Caco-2 (cell line): ENCODE measurements at regions not wholly inside any gene's neighbourhood (a gene's known extent, or its start where the extent isn't known, plus 50 kb on each side); places are given as distances from the start of the nearest gene placed in this dataset.

Experiments
- BruUV-seq: library from RNA; stranded (reverse); fragments of 400-500 nt; replicated peaks from 2 replicates; lab custom pipeline; 2021; lab: Mats Ljungman, UMichigan
- CTCF ChIA-PET: fragments of 300-600 bp; sonication (Branson Sonifier 250); formaldehyde crosslinking; loops from one replicate; lab custom pipeline; 2022; ENCODE audit warnings: antibody characterized with exemption; lab: Charles Lee
- POLR2A ChIA-PET: fragments of 300-600 bp; sonication (Branson Sonifier 250); formaldehyde crosslinking; loops from one replicate; lab custom pipeline; 2022; ENCODE audit warnings: antibody characterized with exemption; lab: Charles Lee
- DNase-seq, 2 experiments: peaks; one replicate each; pipeline versions ENCODE4 v3.0.0 to v3.0.0-alpha.2; 2020 to 2022
- H3K27me3 ChIP-seq: replicated peaks from 2 replicates; pipeline ENCODE4 v1.6.0; 2011; ENCODE audit warnings: low read length; ENCODE audit not compliant: control insufficient read depth, insufficient read depth
- H3K36me3 ChIP-seq: 2 replicates; pipeline ENCODE4 v1.5.1; 2011; ENCODE audit warnings: low read length; ENCODE audit not compliant: control insufficient read depth, insufficient read depth
- H3K4me1 ChIP-seq: fragments of 250-450 bp; sonication (Bioruptor Pico); 2 replicates; pipeline ENCODE4 v1.5.1; 2020; ENCODE audit warnings: mild to moderate bottlenecking
- H3K4me3 ChIP-seq: 2 replicates; pipeline ENCODE4 v1.5.1; 2011; ENCODE audit warnings: low read depth, mild to moderate bottlenecking, control low read depth, low read length
- H3K9me3 ChIP-seq: fragments of 250-450 bp; sonication (Bioruptor Pico); 2 replicates; pipeline ENCODE4 v1.5.1; 2020; ENCODE audit warnings: mild to moderate bottlenecking, moderate library complexity
- H3K27ac Mint-ChIP-seq: one replicate; pipeline ENCODE4 v1.8.0; 2022; ENCODE audit warnings: mixed read lengths; ENCODE audit not compliant: unreplicated experiment
- H3K27me3 Mint-ChIP-seq: one replicate; pipeline ENCODE4 v1.8.0; 2022; ENCODE audit warnings: mixed read lengths; ENCODE audit not compliant: insufficient read depth, unreplicated experiment
- H3K36me3 Mint-ChIP-seq: one replicate; pipeline ENCODE4 v1.8.0; 2022; ENCODE audit warnings: mild to moderate bottlenecking, mixed read lengths; ENCODE audit not compliant: insufficient read depth, unreplicated experiment
- H3K4me1 Mint-ChIP-seq: one replicate; pipeline ENCODE4 v1.8.0; 2022; ENCODE audit warnings: low read depth, mixed read lengths; ENCODE audit not compliant: unreplicated experiment
- H3K4me3 Mint-ChIP-seq: one replicate; pipeline ENCODE4 v1.8.0; 2022; ENCODE audit warnings: mild to moderate bottlenecking, moderate library complexity, mixed read lengths; ENCODE audit not compliant: unreplicated experiment
- H3K9me3 Mint-ChIP-seq: one replicate; pipeline ENCODE4 v1.8.0; 2022; ENCODE audit warnings: mixed read lengths; ENCODE audit not compliant: unreplicated experiment
- intact Hi-C: fragments of 100-400 bp; cut with micrococcal nuclease; formaldehyde crosslinking; loops from one replicate; pipeline ENCODE4 v1.10.0; 2022; ENCODE audit not compliant: unreplicated experiment
- TF ChIP-seq, protein P1 (sequence below), 2 experiments: fragments of 200-600 bp in 1 of 2; IDR thresholded peaks; 1 replicate in 1 of 2; 2 replicates in 1 of 2; pipeline versions ENCODE4 v1.5.1 to v1.8.0; 2011 to 2022; ENCODE audit warnings: antibody characterized with exemption in 1 of 2, control low read depth in 1 of 2, inconsistent platforms in 1 of 2, low read depth in 1 of 2, low read length in 1 of 2, mild to moderate bottlenecking in 1 of 2, moderate library complexity in 1 of 2; ENCODE audit not compliant: insufficient read depth in 1 of 2, severe bottlenecking in 1 of 2, unreplicated experiment in 1 of 2

DNA sequence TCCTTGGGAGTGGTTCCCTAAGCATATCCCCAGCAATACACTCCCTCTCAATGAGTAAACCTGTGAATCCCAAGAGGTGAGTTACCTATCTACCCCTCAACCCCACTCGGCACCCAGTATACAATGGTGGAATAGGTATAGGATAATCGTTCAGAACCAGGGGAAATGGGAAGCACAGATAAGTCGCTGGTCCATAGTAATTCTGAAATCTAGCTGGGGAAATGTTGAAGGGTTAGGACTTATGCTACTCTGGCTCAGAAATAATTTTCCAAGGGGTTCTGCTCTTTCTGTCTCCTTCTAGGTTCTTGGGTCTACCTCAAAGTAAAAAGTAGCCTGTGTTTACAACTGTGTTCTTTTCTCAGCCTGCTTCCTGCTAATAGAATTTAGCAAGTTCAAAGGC is 62.3 kb upstream of the NNAT start:
- Histone ChIP-seq H3K9me3 (peaks cover 26% of the 10 kb centered on the region), H3K4me1 (no peaks in the 10 kb centered on the region), H3K4me3 (no peak overlapping the region), H3K27me3 (no peaks in the 10 kb centered on the region), H3K36me3 (no peaks in the 10 kb centered on the region)
- Mint-ChIP-seq H3K9me3 (no peaks in the 10 kb centered on the region), H3K4me3 (no peak overlapping the region), H3K36me3 (no peaks in the 10 kb centered on the region), H3K27ac (no peak overlapping the region), H3K4me1 (no peaks in the 10 kb centered on the region), H3K27me3 (peaks cover 13% of the 10 kb centered on the region)
- TF ChIP-seq, protein P1, sequence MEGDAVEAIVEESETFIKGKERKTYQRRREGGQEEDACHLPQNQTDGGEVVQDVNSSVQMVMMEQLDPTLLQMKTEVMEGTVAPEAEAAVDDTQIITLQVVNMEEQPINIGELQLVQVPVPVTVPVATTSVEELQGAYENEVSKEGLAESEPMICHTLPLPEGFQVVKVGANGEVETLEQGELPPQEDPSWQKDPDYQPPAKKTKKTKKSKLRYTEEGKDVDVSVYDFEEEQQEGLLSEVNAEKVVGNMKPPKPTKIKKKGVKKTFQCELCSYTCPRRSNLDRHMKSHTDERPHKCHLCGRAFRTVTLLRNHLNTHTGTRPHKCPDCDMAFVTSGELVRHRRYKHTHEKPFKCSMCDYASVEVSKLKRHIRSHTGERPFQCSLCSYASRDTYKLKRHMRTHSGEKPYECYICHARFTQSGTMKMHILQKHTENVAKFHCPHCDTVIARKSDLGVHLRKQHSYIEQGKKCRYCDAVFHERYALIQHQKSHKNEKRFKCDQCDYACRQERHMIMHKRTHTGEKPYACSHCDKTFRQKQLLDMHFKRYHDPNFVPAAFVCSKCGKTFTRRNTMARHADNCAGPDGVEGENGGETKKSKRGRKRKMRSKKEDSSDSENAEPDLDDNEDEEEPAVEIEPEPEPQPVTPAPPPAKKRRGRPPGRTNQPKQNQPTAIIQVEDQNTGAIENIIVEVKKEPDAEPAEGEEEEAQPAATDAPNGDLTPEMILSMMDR (IDR thresholded peaks at IDR 0.05; ENCODE audit: insufficient read depth in 1 of 2, low read depth in 1 of 2, low read length in 1 of 2, severe bottlenecking in 1 of 2, unreplicated experiment in 1 of 2): no peak
- POLR2A ChIA-PET: interaction anchor here (0.5 kb wide), 1 partner anchor 248 kb away, joined by 4 read pairs; no protein-coding TSS in a partner anchor
- intact Hi-C loops: no loop called here
- BruUV-seq: no TSS peak
- DNase-seq: no peak
- CTCF ChIA-PET: no interaction called here

DNA sequence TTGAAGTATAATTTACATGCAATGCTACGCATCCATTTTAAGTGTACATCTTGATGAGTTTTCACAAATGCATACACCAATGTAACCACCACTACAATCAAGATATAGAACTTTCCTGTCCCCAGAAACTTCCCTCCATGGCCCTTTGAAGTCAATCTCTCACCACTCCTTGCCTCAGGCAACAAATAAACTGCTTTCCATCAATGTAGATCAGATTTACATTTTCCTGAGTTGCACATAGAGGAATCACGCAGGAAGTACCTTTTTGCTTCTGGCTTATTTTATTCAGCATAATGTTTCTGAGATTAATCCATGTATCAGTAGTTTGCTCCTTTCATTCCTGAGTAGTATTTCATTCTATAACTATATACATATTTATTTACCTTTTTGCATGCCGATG is 59.6 kb upstream of the NNAT start:
- Mint-ChIP-seq H3K36me3 (no peaks in the 10 kb centered on the region), H3K4me1 (no peaks in the 10 kb centered on the region), H3K4me3 (no peak overlapping the region), H3K27ac (no peak overlapping the region), H3K9me3 (no peaks in the 10 kb centered on the region), H3K27me3 (peaks cover 21% of the 10 kb centered on the region)
- Histone ChIP-seq H3K4me3 (no peak overlapping the region), H3K36me3 (no peaks in the 10 kb centered on the region), H3K9me3 (peaks cover 10% of the 10 kb centered on the region), H3K4me1 (no peaks in the 10 kb centered on the region), H3K27me3 (no peaks in the 10 kb centered on the region)
- no TSS peak for BruUV-seq
- POLR2A ChIA-PET: no interaction called here
- CTCF ChIA-PET: no interaction called here
- TF ChIP-seq, protein P1 (IDR thresholded peaks at IDR 0.05; ENCODE audit: insufficient read depth in 1 of 2, low read depth in 1 of 2, low read length in 1 of 2, severe bottlenecking in 1 of 2, unreplicated experiment in 1 of 2): no peak
- intact Hi-C loops: no loop called here
- DNase-seq: no peak

- Mint-ChIP-seq H3K27me3 (peaks cover 26% of the 10 kb centered on the region), H3K27ac (no peak overlapping the region), H3K4me3 (no peak overlapping the region), H3K4me1 (no peaks in the 10 kb centered on the region), H3K36me3 (no peaks in the 10 kb centered on the region), H3K9me3 (no peaks in the 10 kb centered on the region)
- Histone ChIP-seq H3K9me3 (peaks cover under 1% of the 10 kb centered on the region; the same call in 1 of the 2 replicates), H3K4me3 (no peak overlapping the region), H3K4me1 (no peaks in the 10 kb centered on the region), H3K27me3 (no peaks in the 10 kb centered on the region), H3K36me3 (no peaks in the 10 kb centered on the region)
- intact Hi-C loops: no loop called here
- peak in 1 of 2 experiments; percentile 33 for DNase-seq
- CTCF ChIA-PET: no interaction called here
- TF ChIP-seq, protein P1 (IDR thresholded peaks at IDR 0.05; ENCODE audit: insufficient read depth in 1 of 2, low read depth in 1 of 2, low read length in 1 of 2, severe bottlenecking in 1 of 2, unreplicated experiment in 1 of 2): no peak
- no TSS peak for BruUV-seq
- POLR2A ChIA-PET: no interaction called here
These were observed 57.1 kb upstream of the NNAT start for GRCh38 chr20:37463726-37464494.
